ENCODE measurements at regions not wholly inside any gene's neighbourhood (a gene's known extent, or its start where the extent isn't known, plus 50 kb on each side); places are given as distances from the start of the nearest gene placed in this dataset.

DNA sequence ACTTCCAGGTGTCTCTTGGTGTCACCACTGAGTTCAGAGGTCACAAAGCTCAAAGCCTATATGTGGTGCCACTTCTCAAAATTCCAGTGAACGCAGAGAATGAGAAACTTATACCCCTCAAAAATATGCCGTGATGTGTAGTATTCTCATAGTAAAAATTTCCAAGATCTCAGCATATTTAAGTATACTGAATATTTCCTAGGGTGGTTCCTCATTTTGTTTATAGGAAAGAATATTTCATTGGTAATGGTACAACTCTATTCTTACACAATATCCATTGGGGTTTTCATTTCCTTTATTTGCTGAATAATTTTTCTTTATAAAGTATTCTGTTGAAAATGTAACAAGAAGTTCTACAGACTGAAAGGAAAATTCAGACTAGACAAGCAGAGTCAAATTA, 58.9 kb upstream of the ADO start:
- no peak for DNase-seq (ENCODE audit: low read depth)

DNA sequence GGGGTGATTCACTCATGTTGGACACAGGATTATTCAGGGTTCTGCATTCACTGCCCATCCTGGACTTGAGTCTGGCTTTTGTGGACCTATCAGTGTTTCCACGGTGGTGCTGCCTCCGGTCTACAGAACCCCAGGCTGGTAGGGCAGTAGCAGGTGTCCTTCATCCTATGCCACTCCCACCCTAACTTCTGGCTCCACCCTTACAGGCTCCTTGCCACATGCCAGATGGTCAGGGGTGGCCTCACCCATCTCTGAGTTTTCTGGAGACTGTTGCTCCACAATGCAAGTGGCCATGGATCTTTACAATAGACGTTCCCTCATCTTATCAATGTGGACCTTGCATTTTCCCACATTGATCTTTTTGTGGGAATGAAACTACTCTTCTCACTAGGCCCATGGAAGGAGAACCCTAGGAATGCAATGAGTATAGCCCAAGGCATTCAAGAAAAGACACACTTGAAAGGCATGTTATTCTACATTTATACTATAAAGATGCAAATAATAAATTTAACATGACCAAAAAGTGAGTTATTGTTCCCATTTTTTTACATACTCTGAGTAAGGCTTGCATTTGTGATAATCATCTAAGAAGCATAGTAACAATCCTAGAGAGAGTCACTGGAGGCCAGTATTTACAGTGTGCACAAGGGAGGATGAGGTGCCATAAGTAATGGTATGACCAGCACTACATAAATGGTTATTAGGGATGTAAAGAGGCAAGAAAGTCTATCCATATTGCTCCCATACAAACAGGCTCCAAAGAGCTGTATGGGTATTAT, 57.4 kb upstream of the ADO start:
- DNase-seq (ENCODE audit: low read depth) = peak; percentile 5

DNA sequence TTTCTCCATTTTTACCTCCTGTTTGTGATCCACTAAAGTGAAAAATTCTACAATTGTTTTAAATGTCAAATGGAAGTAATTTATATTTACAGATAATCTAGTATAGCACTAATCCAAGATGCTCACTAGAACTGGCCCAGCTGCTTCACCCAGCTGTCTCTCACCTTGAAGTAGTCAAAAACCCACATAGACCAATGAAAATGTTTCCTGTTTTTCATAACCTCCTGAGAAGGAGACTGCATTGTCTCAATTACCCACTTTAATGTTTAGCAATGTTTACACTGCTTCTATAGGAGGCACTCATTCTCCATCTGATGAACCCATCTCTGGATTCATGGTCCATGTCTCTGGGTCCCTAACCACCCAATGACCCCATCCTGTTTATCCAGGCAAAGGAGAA, 56.1 kb upstream of the ADO start:
- DNase-seq (ENCODE audit: low read depth) = no peak

DNA sequence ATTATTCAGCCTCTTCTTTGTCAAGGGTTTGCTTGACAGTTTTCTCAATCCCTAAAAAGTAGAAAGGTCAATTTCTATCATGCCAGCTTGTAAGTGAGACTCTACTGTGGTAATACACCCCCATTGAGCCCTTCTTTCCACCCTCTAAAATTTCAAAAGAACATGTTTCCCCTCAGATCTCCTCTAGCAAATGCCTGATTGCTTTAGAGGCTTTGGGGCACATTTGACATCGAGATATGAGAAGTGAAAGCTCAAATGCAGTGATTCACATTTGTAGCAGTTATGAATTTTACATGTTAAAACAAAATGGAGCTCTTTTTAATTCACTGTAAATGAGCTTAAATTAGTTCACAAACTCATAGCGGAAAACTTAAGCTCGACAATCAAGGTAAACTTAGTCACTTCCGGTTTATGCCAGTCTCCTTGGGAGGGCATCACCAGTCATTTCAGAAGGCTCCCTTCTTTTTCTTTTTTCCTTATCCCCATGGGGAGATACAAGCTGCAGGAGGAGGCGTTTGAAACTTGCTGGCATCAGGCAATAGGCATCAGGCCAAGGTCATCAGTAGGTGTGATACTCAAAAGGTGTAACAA, 55.3 kb upstream of the ADO start:
- no peak for DNase-seq (ENCODE audit: low read depth)

Data from HS-27A (cell line).